NCI-H1930 (cell line): ENCODE measurements at regions not wholly inside any gene's neighbourhood (a gene's known extent, or its start where the extent isn't known, plus 50 kb on each side); places are given as distances from the start of the nearest gene placed in this dataset.

Experiments used
- DNase-seq, 2 experiments: peaks; one replicate each; lab custom pipeline; 2025; lab: John Stamatoyannopoulos, UW

DNA sequence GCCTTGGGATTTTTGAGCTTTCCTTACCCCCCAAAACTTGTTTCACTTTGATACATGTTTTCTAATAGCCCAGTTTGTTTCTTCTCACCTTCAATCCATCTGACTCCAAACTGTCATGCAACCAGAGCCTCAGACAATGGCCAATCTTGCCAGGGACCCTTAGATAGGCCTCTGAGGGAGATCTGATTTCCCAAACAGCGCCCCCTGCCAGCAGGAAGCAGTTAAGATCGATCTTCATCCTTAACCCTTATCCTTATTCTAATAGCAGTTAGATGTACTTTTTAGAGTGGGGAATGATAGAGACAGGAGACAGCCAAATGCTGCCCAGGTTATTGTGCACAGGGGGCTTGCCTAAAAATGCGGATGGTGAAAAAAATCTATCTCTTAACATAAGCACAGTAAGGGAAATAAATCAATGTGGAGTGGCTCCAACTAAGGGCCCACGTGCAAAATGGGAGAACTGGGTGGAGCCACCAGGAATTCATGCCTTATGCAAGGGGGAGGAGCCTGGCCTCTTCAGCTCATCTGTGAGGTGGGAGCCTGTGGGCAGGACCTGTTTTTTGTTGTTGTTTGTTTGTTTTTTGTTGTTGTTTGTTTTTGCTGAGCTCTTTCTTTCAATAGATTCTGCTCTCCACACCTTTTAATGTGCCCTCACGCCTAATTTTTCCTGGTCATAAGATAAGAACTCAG, 833.6 kb upstream of the AGA start:
- no peak for DNase-seq

DNA sequence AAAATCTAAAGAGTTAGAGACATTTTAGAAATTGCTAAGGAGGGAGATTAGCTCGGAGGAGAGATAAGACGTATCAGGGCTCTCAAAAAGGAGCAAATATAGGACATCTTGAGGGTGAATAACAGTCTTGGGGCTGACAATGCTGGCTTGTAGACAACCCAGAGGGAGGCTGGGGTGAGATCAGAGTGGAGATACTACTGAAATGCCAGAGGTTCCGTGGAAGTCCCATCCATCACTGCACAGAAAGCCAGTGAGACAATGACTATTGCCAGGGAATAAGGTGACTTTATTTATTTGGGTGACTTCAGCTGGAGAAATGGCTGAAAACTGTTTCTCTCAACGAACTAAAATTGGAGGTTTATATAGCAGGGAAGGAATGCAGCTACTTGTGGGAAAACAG, 838.1 kb upstream of the AGA start:
- DNase-seq = no peak

DNA sequence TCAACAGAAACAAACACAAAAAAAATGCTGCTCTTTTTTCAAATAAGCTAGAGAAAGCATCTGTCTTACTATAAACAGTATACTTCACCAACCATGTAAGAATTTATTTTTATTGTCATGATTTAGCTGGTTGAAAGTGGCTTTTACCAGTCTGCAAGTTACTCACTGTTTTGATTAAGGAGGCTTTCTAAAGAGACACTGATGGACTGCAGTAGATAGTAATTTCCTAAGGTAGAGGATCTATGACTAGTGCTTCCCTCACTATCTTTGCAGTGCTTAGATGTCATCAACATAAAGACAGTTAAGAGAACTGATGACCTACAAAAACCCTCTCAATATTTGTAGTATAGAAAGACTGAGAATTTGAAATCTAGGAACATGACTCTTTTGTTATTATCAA, 846.2 kb upstream of the AGA start:
- no peak for DNase-seq

DNA sequence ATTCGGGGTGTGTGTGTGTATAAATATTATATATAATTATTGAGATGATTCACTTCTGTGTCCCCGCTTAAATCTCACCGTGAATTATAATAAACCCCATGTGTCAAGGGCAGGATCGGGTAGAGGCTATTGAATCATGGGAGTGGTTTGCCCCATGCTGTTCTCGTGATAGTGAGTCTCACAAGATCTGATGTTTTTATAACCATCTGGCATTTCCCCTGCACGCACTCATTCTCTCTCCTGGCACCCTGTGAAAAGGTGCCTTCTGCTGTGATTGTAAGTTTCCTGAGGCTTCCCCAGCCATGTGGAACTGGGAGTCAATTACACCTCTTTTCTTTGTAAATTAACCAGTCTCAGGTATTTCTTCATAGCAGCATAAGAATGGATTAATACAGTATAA, 851.4 kb upstream of the AGA start:
- DNase-seq = no peak

DNA sequence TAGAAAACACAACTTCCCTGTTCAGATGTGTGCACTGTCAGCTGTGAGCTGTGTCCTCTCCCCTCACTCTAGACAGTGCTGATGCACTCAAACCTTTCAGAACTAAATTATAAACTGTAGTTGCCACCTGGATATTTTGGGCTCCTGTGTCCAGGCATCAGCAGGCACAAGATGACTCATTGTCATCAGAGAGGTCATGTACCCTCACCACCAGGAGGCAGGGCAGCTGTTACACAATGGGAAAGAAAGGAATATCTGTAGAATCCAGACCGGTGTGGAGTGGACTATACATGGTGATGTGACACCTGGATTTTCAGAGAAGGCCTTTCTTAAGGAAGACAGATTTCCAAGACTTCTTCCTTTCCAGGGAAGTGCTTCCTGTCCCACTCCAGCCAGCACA, 854.4 kb upstream of the AGA start:
- DNase-seq = no peak

DNA sequence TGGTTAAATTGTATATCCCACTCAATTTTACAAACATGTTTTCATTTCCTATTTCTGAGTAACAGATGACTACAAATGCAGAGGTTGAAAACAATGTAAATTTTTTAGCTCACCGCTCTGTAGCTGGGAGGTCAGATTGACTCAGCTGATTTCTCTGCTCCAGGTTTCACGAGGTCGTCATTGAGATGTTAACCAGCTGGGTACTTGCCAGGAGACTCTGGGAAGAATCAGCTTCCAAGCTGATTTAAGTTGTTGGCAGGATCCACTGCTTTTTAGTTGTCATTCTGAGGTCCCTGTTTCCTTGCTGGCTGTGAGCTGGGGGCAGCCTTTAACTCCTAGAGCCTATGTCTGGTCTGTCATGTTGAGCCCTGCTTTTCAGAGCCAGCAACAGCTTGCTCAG, 864.3 kb upstream of the AGA start:
- no peak for DNase-seq

DNA sequence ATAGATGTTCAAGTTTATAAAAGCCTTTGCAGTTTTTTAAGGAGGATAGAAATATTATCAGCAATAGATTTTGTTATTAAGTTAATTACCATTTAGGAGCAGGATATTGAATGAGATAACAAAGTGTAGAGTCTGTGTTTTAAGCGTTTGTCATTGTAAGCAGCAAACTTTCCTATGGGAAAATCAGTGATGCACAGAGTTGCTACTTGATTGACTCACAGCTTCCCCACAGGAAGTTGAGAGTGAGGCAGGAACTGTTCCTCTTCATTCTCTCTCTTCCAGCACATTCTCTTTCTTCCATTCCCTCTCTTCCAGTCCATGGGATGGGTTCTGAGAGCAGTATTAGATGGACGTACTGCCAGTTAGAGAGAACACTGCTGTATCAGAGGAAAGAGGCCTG, 867.7 kb upstream of the AGA start:
- no peak for DNase-seq

DNA sequence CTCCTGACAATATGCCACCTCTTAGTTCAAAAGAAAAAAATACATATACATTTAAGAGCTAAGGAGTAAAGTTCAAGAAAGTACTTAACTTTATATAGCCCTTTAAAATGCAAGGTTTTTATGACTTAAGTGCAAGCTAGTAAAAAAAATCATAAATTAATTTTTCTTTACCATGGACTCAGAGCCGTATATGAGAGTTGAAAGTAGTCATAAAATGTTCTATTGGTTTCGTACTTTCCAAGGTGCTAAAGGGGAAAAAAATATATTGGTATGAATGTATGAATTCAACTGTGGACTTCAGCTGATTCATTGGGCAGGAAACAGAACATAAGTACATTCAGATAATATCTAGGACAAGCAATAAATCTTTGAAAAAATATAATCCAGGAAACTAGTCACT, 869.8 kb upstream of the AGA start:
- DNase-seq = no peak

DNA sequence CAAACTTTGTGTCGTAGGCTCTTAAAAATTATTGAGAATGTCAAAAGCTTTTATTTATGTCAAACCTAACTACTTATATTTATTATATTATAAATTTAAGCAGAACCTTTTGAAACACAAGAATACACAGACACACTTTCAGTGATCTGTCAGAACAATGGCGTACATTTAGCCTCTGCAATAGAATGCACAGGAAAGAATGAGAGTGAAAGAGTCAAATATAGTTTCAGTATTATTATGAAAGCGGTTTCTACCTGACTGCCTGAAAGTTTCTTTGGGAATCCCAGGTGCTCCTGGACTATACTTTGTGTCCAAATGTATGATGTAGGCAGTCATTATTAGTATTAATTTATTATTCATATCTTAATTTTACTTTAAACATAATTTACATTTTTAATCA, 872.0 kb upstream of the AGA start:
- no peak for DNase-seq

DNA sequence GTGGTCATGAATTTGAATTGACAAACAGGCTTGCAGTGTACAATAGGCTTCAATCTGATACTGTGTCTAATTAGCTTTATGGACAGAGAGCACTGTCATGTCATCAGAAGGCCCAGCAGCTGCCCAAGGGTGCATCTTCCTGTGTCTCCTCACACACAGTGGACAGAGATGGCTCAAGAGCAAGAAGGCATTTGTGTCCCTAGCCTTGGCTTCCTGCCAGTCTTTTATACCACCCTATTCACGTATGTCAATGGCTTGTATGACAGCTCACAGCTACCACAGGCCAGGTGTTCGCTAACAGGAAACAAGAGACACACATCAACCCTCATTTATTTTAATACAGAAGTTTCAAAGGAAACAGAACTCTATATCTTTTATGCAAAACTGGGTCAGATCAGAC, 874.0 kb upstream of the AGA start:
- peak; percentile 21 to 73 for DNase-seq

DNA sequence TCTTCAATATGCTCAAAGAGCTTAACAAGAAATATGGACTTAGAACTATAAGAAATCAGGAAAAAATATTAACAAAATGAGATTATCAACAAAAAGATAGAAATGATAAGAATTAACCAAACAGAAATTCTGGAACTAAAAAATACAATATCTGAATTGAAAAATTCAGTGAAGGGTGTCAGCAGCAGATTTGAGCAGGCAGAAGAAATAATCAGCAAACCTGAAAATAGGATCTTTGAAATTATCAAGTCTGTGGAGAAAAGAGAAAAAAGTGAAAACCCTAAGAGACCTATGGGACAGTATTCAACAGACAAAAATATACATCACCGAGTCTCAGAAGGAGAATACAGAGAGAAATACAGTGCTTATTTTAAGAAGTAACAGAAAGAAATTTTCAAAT, 877.8 kb upstream of the AGA start:
- DNase-seq = no peak

DNA sequence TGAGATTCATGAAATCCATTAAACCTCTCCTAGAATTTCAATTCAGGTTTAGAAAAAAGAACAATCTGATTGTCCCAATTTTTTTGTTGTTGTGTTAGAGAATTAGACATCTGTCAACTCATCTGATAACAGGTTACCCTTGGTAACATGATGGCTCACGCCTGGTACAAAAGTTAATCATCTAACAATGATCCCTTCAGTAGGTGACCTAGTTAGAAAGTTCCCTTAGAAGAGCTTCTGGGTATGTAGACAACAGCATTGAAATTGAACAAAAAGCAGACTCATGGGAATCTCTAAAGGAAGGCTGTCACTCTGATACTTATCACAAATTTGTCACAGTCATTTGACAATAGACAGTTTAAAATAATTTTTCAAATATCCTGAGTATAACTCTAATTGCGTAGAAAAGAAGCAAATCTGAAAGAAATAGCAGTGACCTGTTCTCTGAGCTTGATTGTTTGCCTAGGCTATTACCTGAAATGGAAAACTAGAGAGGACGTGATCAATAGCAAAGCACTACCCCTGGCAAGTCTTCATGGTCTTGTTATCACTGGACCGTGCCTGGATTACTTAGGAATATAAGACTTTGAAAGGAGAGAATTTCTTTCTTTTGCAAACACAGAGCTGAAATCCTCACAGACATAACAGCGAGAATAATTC, 880.4 kb upstream of the AGA start:
- no peak for DNase-seq

DNA sequence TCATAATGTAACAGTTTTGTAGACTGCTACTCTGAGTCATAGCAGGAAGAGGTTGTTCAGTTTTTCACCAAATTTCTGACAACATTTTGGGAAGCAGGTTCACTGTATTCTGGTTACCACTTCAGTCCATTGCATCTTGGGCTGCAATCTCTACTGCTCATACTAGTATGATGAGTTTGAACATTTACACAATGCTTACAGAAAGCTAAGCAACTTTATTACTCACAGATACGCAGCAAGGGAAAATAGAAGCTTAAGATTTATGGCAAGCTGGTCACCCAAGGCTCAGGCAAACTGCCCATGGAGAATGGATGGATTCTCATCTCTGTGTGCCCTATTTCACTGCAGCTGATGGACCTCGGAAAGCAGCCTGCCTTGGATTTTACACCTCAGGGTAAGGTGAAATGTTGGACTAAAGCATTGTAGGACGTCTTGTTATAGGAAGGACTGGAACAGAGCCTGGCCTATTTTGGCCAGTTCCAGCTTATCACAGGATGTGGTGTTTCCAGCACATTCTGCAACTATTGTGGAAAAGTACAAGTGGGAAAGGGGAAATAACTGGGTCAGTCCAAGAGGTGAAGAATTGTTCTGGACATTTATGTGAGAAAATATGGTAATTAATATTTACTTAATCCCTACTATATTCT, 887.1 kb upstream of the AGA start:
- no peak for DNase-seq

DNA sequence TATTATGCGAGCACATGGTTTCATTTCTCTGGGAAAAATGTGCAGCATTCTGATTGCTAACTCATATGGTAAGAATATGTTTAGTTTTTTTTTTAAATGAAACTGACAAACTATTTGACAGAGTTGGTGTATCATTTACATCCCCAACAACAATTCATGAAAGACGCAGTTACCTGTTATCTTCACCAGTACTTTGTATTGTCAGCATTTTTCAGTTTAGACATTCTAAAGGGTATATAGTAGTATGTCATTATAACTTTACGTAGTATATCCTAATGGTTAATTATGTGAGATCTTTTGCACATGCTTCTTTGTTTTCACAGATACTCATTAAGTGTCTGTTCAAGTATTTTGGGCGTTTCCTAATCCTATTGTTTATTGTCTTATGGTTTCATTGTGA, 891.1 kb upstream of the AGA start:
- DNase-seq = no peak

DNA sequence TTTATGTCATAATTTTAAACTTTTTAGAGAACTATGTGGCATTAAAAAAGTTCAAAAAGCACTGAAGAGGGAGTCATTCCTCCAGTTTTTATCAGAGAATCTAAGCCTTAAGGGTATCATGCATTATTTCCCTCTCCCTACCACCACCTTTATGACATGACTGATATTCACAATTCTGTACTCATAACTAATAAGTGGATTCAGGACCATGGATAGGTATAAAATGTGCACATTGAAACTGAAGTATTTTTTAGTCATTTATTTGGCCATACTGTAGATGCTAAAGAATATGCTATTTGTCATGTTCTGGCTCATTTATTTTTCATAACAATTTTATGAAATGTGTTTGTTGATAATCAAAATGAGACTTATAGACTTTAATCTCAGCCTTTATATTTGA, 897.5 kb upstream of the AGA start:
- no peak for DNase-seq

DNA sequence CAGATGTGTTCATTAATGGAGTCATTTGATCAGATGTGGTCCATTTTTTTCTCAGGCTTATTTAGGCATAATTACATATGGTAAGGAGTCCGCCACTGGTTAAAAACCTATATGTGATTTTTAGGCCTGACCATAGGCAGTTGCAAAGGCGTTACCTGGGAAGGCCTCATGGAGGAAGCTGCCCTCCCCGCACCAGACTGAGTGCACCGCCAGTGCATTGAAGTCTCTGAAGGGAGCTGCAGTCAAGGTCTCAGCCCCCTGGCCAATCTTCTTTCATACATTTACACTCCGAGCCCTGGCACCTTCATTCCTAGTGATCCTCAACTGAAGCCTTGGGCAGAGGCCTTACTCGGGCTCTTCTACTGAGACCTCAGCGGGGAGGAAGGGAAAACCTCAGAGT, 898.2 kb upstream of the AGA start:
- DNase-seq = no peak

DNA sequence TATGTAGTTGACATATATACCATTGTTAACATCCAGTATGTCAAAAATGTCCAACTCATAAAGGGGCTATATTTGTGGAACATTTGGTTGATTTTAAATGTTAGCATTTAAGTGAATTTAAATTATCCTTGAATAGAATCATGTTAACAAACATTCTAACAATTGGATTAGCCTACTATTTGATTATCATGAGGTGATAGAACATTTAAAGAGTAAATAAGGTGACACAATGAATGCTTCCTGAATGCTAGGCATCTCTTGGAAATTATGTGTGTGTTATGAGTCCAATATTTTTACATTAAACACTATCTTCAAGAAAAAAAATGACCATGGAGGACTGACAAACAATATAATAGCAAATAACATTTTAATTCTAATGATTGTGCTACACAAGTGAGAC, 901.9 kb upstream of the AGA start:
- DNase-seq = no peak

DNA sequence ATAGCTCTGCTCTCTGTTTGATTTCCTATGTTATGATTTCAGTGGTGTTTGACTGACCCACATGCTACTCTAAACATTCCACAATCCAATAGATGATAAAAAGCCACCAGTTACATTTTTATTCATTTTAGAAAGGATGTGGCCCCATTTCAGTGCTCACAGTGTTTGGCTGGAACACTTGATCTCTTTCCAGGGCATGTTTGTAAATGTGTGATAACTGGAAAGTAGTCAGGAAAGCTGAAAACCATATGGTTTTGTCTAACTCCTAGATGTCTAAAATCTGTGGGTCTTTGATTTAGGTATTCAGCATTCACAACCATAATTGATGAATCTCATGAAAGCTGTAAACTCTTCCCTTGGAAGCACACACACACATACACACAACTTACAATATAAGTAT, 904.9 kb upstream of the AGA start:
- DNase-seq = no peak

DNA sequence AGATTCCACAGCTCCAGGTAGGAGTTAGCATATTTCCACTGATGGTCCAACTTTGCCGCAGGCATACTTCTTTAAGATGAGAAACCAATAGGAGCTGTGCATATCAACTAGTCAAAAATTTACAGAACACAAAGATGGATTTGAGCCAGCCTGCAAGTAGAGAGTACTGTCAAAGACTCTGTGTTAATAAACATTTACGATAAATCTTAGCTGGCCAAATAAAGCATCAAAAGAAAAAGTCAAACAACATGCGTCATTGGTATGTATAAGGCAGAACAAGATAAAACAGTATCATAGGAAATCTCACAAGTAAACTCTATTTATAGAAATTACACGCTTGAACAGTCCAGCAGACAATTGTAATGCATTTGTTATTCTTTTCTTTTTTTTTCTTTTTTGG, 907.4 kb upstream of the AGA start:
- no peak for DNase-seq

DNA sequence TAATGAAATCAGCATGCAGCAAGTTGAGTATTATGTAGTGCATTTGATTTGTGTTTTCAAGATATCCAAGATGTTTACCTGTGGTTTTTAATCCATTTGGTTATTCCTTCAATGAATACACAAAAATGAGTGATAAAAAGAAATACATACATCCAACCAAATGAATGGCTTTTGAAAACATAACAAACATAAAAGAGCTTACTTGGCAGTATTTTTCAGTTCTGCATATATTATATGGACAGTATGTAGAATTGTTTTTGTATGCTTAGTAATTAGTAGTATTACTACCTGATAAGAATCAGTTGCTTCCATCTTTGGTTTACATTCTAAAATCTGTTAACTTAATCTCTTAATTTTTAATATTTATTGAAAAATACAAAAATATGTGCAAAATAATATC, 908.9 kb upstream of the AGA start:
- DNase-seq = no peak

DNA sequence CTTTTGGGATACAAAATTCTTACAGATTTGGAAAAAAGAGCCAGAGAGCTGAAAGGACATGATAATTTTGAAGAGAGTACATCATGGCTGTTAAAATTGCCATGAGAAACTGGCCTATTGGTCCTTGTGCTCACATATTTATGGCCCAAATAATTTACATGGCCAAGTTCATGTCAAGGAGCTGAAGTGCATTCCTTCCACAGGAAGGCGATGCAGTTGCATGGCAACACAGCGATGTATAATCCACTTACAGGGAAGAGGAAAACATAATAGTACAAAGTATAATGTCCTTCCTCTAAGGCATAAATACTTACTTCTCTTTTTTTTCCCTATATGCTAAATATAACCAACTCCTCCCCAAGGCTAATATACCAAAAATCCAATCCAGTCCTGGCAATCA, 914.5 kb upstream of the AGA start:
- no peak for DNase-seq

DNA sequence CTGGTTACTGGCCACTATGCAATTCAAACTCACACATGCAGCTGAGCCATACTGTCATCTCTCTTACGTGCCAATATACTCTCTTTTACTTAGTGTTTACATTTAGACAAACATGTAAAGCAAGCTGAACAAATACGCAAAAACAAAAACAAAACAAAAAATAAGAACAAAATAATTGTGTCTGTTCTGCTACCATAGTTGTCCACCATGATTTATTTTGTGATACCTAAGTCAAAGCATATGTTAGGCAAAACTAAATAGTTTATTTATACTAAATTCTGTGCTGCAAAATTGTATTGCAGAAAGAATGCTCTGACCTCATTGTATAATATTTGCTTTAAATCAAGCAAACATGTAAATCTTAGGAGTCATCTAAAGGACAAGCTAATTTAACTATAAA, 943.2 kb upstream of the AGA start:
- DNase-seq = no peak

DNA sequence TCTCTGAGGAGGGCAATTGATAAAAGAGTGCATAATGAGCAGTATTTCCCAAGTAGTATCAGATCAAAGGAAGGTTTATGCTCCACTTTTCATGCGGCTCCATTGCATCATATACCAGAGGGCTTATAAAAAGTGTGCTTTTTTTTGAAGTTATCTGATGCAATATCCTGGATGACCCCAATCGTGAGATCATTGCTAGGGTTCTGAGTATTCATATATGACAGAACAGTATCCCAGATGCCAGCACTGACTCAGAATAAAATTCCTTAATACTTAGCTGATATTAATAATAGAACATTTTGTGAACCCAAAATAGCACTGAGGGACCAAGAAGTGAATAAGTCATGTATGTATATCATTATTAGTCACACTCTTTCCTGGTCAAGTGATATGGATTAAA, 945.5 kb upstream of the AGA start:
- no peak for DNase-seq

DNA sequence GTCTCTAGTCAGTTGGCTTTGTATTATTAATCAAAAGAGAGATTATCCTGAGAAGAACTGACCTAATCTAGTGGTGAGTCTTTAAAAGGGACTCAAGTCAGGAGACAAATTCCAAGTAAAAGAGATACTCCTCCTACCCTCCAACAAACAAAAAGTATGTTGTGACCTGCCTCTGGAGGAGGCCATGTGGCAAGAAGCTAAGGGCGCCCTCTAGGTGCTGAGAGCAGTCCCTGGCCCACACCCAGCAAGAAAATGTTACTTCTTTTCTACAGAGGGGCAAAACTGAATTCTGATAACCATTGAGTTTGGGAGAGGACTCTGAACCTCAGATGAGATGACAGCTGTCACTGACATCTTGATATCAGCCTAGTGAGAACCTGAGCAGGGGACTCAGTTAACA, 953.6 kb upstream of the AGA start:
- no peak for DNase-seq
